Fibroblast of peridontal ligament (primary cell): ENCODE measurements at regions not wholly inside any gene's neighbourhood (a gene's known extent, or its start where the extent isn't known, plus 50 kb on each side); places are given as distances from the start of the nearest gene placed in this dataset.

Experiments
- DNase-seq: peaks from one replicate; pipeline ENCODE4 v3.0.0-alpha.2; 2010; ENCODE audit errors: extremely low read depth

DNA sequence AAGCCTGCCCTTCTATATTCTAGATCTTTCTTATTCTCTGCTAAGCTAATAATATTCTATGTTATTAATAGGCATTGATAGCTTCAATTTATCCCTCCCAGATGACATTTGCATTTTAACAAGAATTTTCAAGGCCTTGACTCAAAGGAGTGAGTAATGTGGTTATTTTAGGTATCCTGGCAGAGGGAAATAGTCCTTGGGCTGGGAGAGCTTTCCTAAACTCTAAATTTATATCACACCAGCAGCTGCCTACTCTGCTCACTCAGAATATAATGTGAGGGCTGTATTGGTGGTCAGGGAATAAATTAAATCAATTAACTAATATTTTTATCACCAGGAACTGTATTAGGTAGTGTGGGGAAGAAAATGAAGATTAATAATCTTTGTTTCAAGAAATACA lies 74.8 kb upstream of the ADAM23 start:
- no peak for DNase-seq

DNA sequence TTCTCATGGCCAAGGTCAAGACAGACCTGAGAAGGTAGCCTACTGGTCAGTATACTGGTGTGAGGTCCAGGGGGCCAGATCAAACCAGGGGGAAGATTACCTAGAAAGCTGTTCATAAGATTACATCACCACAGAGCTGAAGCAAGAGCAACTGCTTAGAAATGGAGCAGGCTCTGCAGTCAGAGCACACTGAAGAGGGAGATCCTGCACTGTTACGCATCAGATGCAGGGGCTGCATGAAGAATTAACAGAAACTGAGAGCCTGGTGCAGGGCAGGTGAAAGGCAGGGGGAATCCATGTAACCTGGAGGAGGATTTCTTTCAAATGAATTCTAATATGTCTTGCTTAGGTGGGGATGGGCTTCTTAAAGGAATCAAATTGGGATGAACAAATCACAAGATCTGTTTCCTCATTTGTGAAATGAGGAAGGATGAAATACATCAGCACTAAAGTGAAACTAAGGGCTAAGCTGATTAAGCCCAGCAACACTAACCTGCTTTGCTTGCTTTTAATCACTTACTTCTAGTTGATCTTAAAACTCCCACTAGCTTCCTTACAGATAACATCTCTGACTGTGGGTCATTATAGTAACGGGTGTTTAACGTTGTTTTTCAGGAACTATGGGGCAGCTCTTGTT lies 74.3 kb upstream of the ADAM23 start:
- DNase-seq, result no peak

DNA sequence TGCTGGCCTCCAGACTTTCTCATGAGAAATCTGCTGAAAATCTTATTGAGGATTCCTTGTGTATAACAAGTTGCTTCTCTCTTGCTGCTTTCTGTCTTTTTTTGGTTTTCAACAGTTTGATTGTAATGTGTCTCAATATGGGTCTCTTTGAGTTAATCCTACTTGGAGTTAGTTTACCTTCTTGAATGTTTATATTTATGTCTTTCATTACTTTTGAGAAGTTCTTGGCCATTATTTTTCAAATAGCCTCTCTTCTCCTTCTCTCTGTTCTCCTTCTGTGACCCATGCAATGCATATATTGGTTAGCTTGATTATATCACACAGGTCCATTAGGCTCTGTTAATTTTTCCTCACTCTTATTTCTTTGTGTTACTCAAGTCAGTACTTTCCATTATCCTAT lies 67.4 kb upstream of the ADAM23 start:
- DNase-seq, result no peak

DNA sequence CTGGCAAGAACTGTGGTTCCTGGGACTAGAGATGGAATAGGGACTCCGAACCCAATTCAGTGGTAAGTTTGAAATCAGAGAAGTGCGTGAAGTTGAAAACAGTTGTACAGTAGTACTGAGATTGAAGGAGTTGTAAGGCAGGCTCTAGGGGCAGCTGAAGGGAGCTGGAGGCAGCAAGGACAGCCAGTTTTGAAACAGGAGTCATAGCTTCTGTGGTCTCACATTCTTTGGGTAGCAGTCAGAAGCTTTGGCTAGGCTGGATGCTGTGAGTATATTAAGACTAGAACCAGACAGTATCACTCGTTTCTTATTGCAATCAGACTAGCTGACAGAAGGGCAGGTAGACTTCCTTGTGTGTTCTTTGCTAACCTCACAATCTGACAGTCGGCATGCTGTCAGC lies 64.5 kb upstream of the ADAM23 start:
- DNase-seq, result no peak

DNA sequence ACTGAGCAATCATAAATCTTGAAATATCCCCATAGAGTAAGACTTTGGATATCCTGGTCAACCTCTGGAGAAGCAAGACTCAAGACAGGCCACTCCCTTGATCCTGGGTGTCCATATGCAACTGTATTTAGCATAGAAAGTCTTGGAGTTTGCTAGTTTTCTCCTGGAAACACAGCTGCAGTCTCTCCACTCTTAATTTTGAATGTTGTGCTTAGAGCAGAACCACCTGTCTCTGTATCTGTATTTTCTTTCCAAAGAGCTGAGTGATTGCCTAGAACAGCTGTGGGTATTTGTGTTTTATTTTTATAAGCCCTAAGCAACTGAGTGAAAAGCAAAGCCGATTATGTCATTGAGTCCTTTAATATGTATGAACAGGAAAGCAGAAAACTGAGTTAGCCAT lies 64.1 kb upstream of the ADAM23 start:
- no peak for DNase-seq

DNA sequence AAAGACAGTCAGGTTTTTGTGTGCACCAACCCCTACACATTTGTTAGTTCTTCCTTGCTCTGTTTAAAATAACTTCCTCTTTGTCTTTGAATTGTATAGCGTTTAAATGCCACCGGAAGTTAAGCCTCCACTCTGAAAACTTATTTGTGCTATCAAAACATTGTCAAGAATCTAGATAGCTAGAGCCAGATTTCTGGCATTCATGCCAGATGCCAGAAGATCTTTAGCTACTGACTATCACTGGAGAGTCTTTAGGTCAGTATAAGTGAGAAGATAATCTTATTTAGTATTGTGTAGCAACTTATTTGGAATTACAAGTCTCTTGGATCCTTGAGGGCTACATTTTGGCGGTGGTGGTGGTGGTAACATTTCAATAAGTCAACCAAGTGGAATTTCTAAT lies 63.4 kb upstream of the ADAM23 start:
- no peak for DNase-seq

DNA sequence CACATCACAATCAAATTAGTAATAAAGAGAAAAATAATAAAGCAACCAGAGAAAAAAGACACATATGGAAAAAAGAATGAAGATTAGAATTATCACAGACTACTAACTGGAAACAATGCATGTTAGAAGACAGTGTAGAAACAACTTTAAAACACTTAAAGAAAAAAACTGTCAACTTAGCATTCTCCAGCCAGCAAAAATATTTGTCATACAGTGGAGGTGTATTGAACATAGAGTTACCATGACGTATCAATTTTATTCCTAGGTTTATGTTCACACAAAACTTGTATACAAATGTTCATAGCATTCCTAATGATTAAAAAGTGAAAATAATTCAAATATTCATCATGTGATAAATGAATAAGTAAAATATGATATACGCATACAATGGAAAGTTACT lies 61.5 kb upstream of the ADAM23 start:
- no peak for DNase-seq

DNA sequence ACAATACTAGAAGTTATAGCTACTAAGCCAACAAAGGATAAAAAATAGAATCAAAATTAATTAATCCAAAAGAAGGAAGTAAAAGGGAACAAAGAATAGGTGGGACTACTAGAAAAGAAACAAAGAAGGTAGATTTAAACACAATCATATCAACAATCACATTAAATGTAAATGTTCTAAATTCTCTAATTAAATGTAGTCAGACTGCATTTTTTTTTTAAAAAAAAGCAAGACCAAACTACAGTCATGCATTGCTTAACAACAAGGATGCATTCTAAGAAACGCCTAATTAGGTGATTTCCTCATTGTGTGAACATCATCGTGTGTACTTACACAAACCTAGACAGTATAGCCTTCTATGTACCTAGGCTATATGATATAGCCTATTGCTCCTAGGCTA lies 59.7 kb upstream of the ADAM23 start:
- no peak for DNase-seq

DNA sequence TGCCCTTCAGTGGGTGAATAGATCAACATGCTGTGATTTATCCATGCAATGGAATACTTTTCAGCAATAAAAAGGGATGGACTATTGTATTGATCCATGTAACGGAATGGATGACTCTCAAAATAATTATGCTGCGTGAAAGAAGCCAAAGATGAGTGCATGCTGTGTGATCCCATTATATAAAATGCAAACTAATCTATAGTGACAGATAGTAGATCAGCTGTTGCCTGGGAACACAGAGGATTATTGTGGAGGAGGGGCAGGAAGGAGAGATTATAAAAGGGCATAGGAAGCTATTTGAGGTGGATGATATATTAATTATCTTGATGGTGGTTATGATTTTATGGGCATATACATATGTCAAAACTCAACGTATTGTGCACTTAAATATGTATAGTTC lies 55.5 kb upstream of the ADAM23 start:
- no peak for DNase-seq

DNA sequence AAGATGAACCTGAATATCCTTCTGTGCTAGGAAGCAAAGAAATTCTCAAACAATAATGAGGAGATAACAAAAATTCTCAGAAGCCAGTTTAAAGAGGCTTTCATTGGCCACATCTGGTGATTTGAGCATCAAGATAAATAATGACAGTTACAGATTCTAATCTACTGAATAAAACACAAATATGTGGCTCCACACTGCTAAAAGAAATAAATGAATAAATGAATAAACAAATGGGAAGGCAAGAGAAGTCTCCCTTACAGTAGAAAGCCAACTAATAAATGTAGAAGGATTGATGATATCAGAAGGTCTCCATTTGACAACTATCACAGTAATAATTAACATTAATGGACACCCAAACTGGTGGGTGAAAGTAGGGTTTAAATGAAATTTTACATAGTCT lies 54.6 kb upstream of the ADAM23 start:
- no peak for DNase-seq

DNA sequence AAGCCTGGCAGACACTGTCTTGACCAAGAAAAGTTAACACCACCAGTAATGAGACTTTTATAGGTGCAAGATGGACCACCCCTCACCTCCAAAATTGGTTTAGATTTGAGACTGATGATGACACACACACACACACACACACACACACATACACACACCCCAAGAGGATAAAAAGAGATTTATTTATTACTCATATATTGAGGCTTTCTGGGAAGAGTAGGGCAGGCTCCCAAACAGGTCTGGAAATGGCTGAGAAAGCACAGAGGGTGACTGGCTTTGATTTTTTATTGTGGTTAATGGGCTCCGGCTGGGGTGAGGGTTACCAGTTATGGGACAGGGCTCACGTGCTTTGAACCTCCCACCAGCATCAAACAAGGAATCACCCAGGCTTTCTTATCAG lies 54.2 kb upstream of the ADAM23 start:
- no peak for DNase-seq

DNA sequence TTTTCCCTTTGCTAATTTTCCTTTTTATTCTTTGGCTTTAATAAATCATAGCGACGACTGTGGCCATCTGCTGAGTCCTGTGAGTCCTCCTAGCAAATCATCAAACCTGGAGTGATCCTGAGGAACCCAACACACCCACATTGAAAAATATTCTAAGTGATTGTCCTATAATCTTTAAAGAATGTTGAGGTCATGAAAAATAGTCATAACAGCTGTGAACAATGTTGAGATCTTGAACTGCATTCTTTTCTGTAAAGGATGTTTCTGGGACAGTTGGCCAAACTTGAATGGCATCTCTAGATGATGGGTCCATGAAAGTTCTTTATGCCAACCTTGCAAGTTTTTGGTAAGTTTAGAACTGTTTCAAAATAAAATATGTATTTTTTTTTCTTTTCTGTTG lies 53.2 kb upstream of the ADAM23 start:
- DNase-seq, result no peak

DNA sequence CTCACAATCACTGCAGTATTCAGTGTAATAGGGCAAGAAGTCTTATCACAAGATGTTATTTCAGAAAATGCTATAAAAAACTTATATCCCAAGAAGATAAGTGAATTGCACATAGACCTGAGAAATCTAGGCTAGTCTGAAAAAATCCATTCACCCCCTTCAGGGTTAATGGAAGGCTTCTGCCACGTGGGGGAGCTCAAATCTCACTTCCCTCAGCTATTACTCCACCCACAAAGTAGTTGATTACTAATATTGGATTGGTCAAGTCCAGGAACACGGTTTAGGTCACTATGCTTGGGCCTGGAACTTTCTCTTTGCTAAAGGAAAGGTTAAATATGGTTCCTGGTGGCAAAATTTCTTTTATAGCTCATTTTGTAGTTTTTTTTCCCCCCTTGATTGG lies 51.2 kb upstream of the ADAM23 start:
- DNase-seq, result peak; percentile 38
